Endothelial cell of umbilical vein (primary cell): ENCODE measurements at regions not wholly inside any gene's neighbourhood (a gene's known extent, or its start where the extent isn't known, plus 50 kb on each side); places are given as distances from the start of the nearest gene placed in this dataset.

ENCODE experiments used
- BruUV-seq: library from RNA; stranded (reverse); fragments of 400-500 nt; replicated peaks from 2 replicates; lab custom pipeline; 2021; lab: Mats Ljungman, UMichigan
- CTCF ChIA-PET: fragments of 300-600, 350-600 bp; sonication (Branson Sonifier 250); formaldehyde crosslinking; loops from one replicate; lab custom pipeline; 2021; ENCODE audit warnings: antibody characterized with exemption, inconsistent platforms; lab: Charles Lee
- POLR2A ChIA-PET: fragments of 300-600, 350-600 bp; sonication (Branson Sonifier 250); formaldehyde crosslinking; loops from one replicate; lab custom pipeline; 2021; ENCODE audit warnings: antibody characterized with exemption, inconsistent platforms; lab: Charles Lee
- DNase-seq: peaks from one replicate; pipeline ENCODE4 v3.0.0-alpha.2; 2011; ENCODE audit warnings: low read depth, low spot score
- FAIRE-seq: peaks from 2 replicates; lab custom pipeline; 2011; peaks lifted over from hg19 to GRCh38; lab: Jason Lieb, UNC
- H2AFZ ChIP-seq: 2 replicates; pipeline ENCODE4 v1.6.0; 2012; ENCODE audit warnings: low read depth, low read length, control low read depth, inconsistent platforms
- H3K27ac ChIP-seq: 2 replicates; pipeline ENCODE4 v1.5.1; 2011; ENCODE audit warnings: low read depth, mild to moderate bottlenecking, control low read depth, low read length, moderate library complexity; ENCODE audit not compliant: insufficient read depth
- H3K27me3 ChIP-seq, 2 experiments: 2 replicates each; pipeline versions ENCODE4 v1.6.0 to v1.6.1; 2011; ENCODE audit warnings: low read length in 2 of 2, mixed read lengths in 1 of 2; ENCODE audit not compliant: control insufficient read depth in 2 of 2, insufficient read depth in 2 of 2
- H3K36me3 ChIP-seq, 2 experiments: 2 replicates in 1 of 2; 3 replicates in 1 of 2; pipeline ENCODE4 v1.5.1; 2011; ENCODE audit warnings: low read length in 2 of 2, mild to moderate bottlenecking in 1 of 2, moderate library complexity in 1 of 2; ENCODE audit not compliant: control insufficient read depth in 2 of 2, insufficient read depth in 2 of 2; ENCODE audit errors: extremely low read depth in 1 of 2
- H3K4me1 ChIP-seq: 3 replicates; pipeline ENCODE4 v1.5.1; 2011; ENCODE audit warnings: mild to moderate bottlenecking, low read length; ENCODE audit not compliant: control insufficient read depth, insufficient read depth; ENCODE audit errors: extremely low read depth
- H3K4me2 ChIP-seq: 2 replicates; pipeline ENCODE4 v1.6.1; 2011; ENCODE audit warnings: low read length, control low read depth, mixed read lengths; ENCODE audit not compliant: insufficient read depth
- H3K4me3 ChIP-seq, 3 experiments: fragments of 200-600 bp in 1 of 3; sonication (generic), shearing (Covaris generic) in 1 of 3; replicated peaks in 1 of 3; 2 replicates each; pipeline ENCODE4 v1.5.1; 2011 to 2016; ENCODE audit warnings: control low read depth in 3 of 3, low read length in 3 of 3, mild to moderate bottlenecking in 2 of 3, inconsistent platforms in 1 of 3, low read depth in 1 of 3, moderate library complexity in 1 of 3; ENCODE audit not compliant: insufficient read depth in 1 of 3
- H3K79me2 ChIP-seq: 2 replicates; pipeline ENCODE4 v1.6.0; 2012; ENCODE audit warnings: low read length, inconsistent platforms; ENCODE audit not compliant: control insufficient read depth, insufficient read depth
- H3K9ac ChIP-seq: replicated peaks from 2 replicates; pipeline ENCODE3; 2011; ENCODE audit warnings: low read length, control low read depth; ENCODE audit not compliant: insufficient read depth; ENCODE audit errors: extremely low read depth
- H3K9me1 ChIP-seq: replicated peaks from 3 replicates; pipeline ENCODE4 v1.6.0; 2011; ENCODE audit warnings: mild to moderate bottlenecking, low read length; ENCODE audit not compliant: control insufficient read depth, insufficient read depth; ENCODE audit errors: extremely low read depth
- H3K9me3 ChIP-seq: replicated peaks from 2 replicates; pipeline ENCODE4 v1.5.1; 2012; ENCODE audit warnings: low read length, inconsistent platforms; ENCODE audit not compliant: control insufficient read depth, insufficient read depth
- H4K20me1 ChIP-seq: replicated peaks from 2 replicates; pipeline ENCODE3; 2011; ENCODE audit warnings: mild to moderate bottlenecking, low read length; ENCODE audit not compliant: control insufficient read depth, insufficient read depth; ENCODE audit errors: extremely low read depth
- EZH2 ChIP-seq: IDR thresholded peaks from 2 replicates; pipeline ENCODE4 v1.6.1; 2012; ENCODE audit warnings: borderline replicate concordance, low read depth, mild to moderate bottlenecking, moderate library complexity, low read length, inconsistent platforms; ENCODE audit not compliant: severe bottlenecking
- FOS ChIP-seq: IDR thresholded peaks from 2 replicates; pipeline ENCODE4 v1.6.1; 2011; ENCODE audit warnings: mild to moderate bottlenecking, low read length, moderate library complexity, borderline replicate concordance; ENCODE audit not compliant: insufficient read depth
- GATA2 ChIP-seq: IDR thresholded peaks from 2 replicates; pipeline ENCODE4 v1.7.0; 2011; ENCODE audit warnings: low read depth, mild to moderate bottlenecking, moderate library complexity, mixed read lengths, low read length; ENCODE audit not compliant: insufficient read length, insufficient read depth
- JUN ChIP-seq: IDR thresholded peaks from 2 replicates; pipeline ENCODE4 v1.6.1; 2011; ENCODE audit warnings: borderline replicate concordance, low read depth; ENCODE audit not compliant: insufficient read length, insufficient read depth
- MYC ChIP-seq: IDR thresholded peaks from one replicate; pipeline ENCODE4 v1.6.1; 2011; ENCODE audit warnings: mild to moderate bottlenecking, low read depth, low read length
- POLR2A ChIP-seq: IDR thresholded peaks from 2 replicates; pipeline ENCODE4 v1.6.1; 2012; ENCODE audit warnings: low read depth, mild to moderate bottlenecking, control low read depth, low read length
- POLR2AphosphoS5 ChIP-seq: IDR thresholded peaks from 2 replicates; pipeline ENCODE4 v1.6.1; 2012; ENCODE audit warnings: low read depth, mild to moderate bottlenecking, control low read depth, low read length, moderate library complexity; ENCODE audit not compliant: insufficient read depth
- dilution Hi-C: fragments of 300-500 bp; cut with MboI; formaldehyde crosslinking; loops from one replicate; pipeline ENCODE4 v1.15.0; 2019; ENCODE audit warnings: low sequenced_read_pairs; ENCODE audit not compliant: extremely low pct_ligation_motif_present
- intact Hi-C: fragments of 100-400 bp; cut with micrococcal nuclease; formaldehyde crosslinking; loops from one replicate; pipeline ENCODE4 v1.10.0; 2022
- TF ChIP-seq, protein P1 (sequence below), 2 donors: IDR thresholded peaks; 1 replicate in 1 of 2; 2 replicates in 1 of 2; pipeline ENCODE4 v1.5.1; 2011; ENCODE audit warnings: low read length in 2 of 2, mild to moderate bottlenecking in 2 of 2, moderate library complexity in 2 of 2, control low read depth in 1 of 2, inconsistent platforms in 1 of 2, low read depth in 1 of 2; ENCODE audit not compliant: insufficient read depth in 1 of 2; ENCODE audit errors: extremely low read depth in 1 of 2

DNA sequence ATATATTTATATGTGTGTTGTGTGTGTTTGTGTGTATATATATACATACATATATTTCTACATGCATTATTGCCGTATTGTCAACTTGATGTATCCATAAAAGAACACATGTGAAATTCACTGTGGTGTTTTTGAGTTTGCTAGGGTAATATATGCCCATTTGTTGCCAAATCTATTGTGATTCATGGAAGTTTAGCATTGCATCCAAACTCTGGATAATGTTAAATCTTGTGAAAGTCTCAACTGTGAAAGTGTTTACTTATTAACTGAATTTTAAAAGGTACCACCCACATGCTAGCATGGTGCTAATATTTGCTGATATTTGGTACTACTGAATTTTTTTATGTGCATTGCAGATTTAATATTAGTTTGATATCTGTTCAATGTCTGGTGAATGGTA is 96.6 kb upstream of the SLC8A1 start:
- Histone ChIP-seq H3K27ac (no peak overlapping the region), H3K9me3 (no peaks in the 10 kb centered on the region), H3K9ac (no peak overlapping the region), H3K4me1 (no peaks in the 10 kb centered on the region), H3K36me3 (no peaks in the 10 kb centered on the region), H3K4me2 (no peak overlapping the region), H4K20me1 (no peaks in the 10 kb centered on the region), H3K4me3 (no peak overlapping the region), H2AFZ (no peak overlapping the region), H3K27me3 (no peaks in the 10 kb centered on the region), H3K9me1 (no peaks in the 10 kb centered on the region), H3K79me2 (no peaks in the 10 kb centered on the region)
- TF ChIP-seq POLR2A: no peak
- TF ChIP-seq FOS: no peak
- no peak for TF ChIP-seq EZH2
- TF ChIP-seq GATA2: no peak
- TF ChIP-seq POLR2AphosphoS5: no peak
- TF ChIP-seq JUN: no peak
- TF ChIP-seq MYC: no peak
- TF ChIP-seq, protein P1, sequence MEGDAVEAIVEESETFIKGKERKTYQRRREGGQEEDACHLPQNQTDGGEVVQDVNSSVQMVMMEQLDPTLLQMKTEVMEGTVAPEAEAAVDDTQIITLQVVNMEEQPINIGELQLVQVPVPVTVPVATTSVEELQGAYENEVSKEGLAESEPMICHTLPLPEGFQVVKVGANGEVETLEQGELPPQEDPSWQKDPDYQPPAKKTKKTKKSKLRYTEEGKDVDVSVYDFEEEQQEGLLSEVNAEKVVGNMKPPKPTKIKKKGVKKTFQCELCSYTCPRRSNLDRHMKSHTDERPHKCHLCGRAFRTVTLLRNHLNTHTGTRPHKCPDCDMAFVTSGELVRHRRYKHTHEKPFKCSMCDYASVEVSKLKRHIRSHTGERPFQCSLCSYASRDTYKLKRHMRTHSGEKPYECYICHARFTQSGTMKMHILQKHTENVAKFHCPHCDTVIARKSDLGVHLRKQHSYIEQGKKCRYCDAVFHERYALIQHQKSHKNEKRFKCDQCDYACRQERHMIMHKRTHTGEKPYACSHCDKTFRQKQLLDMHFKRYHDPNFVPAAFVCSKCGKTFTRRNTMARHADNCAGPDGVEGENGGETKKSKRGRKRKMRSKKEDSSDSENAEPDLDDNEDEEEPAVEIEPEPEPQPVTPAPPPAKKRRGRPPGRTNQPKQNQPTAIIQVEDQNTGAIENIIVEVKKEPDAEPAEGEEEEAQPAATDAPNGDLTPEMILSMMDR (IDR thresholded peaks at IDR 0.05; ENCODE audit: extremely low read depth in 1 of 2, insufficient read depth in 1 of 2, low read depth in 1 of 2, low read length in 2 of 2): no peak
- FAIRE-seq (no peak), DNase-seq (no peak)
- dilution Hi-C loops: no loop called here
- CTCF ChIA-PET: interaction anchor here (2.4 kb wide), 1 partner anchor 635 kb away, joined by 7 read pairs; no protein-coding TSS in a partner anchor
- no TSS peak for BruUV-seq
- intact Hi-C loops: no loop called here
- POLR2A ChIA-PET: no interaction called here
